Activated CD8-positive, alpha-beta T cell treated with anti-CD3 and anti-CD28 coated beads, Interleukin-2, amount 10 ng/mL, durations not matched to agents 7 days and 5 days (primary cell): ENCODE measurements at regions not wholly inside any gene's neighbourhood (a gene's known extent, or its start where the extent isn't known, plus 50 kb on each side); places are given as distances from the start of the nearest gene placed in this dataset.

Experiments used
- ATAC-seq: fragments of 150-1000 bp; cut with Tn5 transposase; one replicate; pipeline ENCODE4 v1.10.0; 2021; ENCODE audit warnings: moderate library complexity
- CTCF ChIA-PET: fragments of 350-600 bp; sonication (Branson Sonifier 250); formaldehyde crosslinking; loops from one replicate; lab custom pipeline; 2021; ENCODE audit warnings: antibody characterized with exemption; lab: Charles Lee
- POLR2A ChIA-PET: fragments of 350-600 bp; sonication (Branson Sonifier 250); formaldehyde crosslinking; loops from one replicate; lab custom pipeline; 2021; ENCODE audit warnings: antibody characterized with exemption; lab: Charles Lee
- DNase-seq: peaks from one replicate; pipeline ENCODE4 v3.0.0-alpha.2; 2020
- H3K27ac Mint-ChIP-seq: one replicate; pipeline ENCODE4 v1.8.0; 2021; ENCODE audit warnings: mild to moderate bottlenecking, mixed read lengths
- H3K27me3 Mint-ChIP-seq: one replicate; pipeline ENCODE4 v1.8.0; 2021; ENCODE audit warnings: low read depth, mixed read lengths
- H3K36me3 Mint-ChIP-seq: one replicate; pipeline ENCODE4 v1.8.0; 2021; ENCODE audit warnings: low read depth, mixed read lengths
- H3K4me1 Mint-ChIP-seq: one replicate; pipeline ENCODE4 v1.8.0; 2021; ENCODE audit warnings: low read depth, mixed read lengths
- H3K4me3 Mint-ChIP-seq: one replicate; pipeline ENCODE4 v1.8.0; 2021; ENCODE audit warnings: mild to moderate bottlenecking, mixed read lengths
- H3K9me3 Mint-ChIP-seq: one replicate; pipeline ENCODE4 v1.8.0; 2022; ENCODE audit warnings: mixed read lengths; ENCODE audit not compliant: insufficient read depth

- Mint-ChIP-seq H3K27ac (no peak overlapping the region), H3K9me3 (no peaks in the 10 kb centered on the region), H3K27me3 (peaks cover 11% of the 10 kb centered on the region), H3K4me3 (no peak overlapping the region), H3K4me1 (no peaks in the 10 kb centered on the region), H3K36me3 (no peaks in the 10 kb centered on the region)
- POLR2A ChIA-PET = no interaction called here
- DNase-seq (no peak), ATAC-seq (no peak)
- CTCF ChIA-PET = no interaction called here
Observed at GRCh38 chr6:145034664-145035063, 700.7 kb downstream of the EPM2A start.

- Mint-ChIP-seq H3K4me3 (no peak overlapping the region), H3K27ac (no peak overlapping the region), H3K27me3 (peaks cover 11% of the 10 kb centered on the region), H3K36me3 (no peaks in the 10 kb centered on the region), H3K9me3 (no peaks in the 10 kb centered on the region), H3K4me1 (no peaks in the 10 kb centered on the region)
- POLR2A ChIA-PET = no interaction called here
- no peak for DNase-seq
- no peak for ATAC-seq
- CTCF ChIA-PET = no interaction called here
Observed at GRCh38 chr6:145036236-145036635, 699.1 kb downstream of the EPM2A start.

- no peaks in the 10 kb centered on the region for H3K9me3 Mint-ChIP-seq
- POLR2A ChIA-PET = no interaction called here
- no peak overlapping the region for H3K4me3 Mint-ChIP-seq
- peaks cover 9% of the 10 kb centered on the region for H3K27me3 Mint-ChIP-seq
- no peak overlapping the region for H3K27ac Mint-ChIP-seq
- DNase-seq = no peak
- no peaks in the 10 kb centered on the region for H3K4me1 Mint-ChIP-seq
- H3K36me3 Mint-ChIP-seq = no peaks in the 10 kb centered on the region
- CTCF ChIA-PET = no interaction called here
- ATAC-seq = no peak
Observed at GRCh38 chr6:145036848-145037567, 698.3 kb downstream of the EPM2A start.

GRCh38 chr6:145042559-145042958 lies 692.8 kb downstream of the EPM2A start:
- CTCF ChIA-PET = no interaction called here
- H3K27ac Mint-ChIP-seq = no peak overlapping the region
- no peaks in the 10 kb centered on the region for H3K9me3 Mint-ChIP-seq
- no peak overlapping the region for H3K4me3 Mint-ChIP-seq
- no peaks in the 10 kb centered on the region for H3K4me1 Mint-ChIP-seq
- H3K36me3 Mint-ChIP-seq = no peaks in the 10 kb centered on the region
- H3K27me3 Mint-ChIP-seq = peaks cover 2% of the 10 kb centered on the region
- DNase-seq (no peak), ATAC-seq (no peak)
- POLR2A ChIA-PET = no interaction called here

GRCh38 chr6:145043926-145044500 lies 691.3 kb downstream of the EPM2A start:
- no peak for ATAC-seq
- Mint-ChIP-seq H3K27ac (no peak overlapping the region), H3K4me1 (no peaks in the 10 kb centered on the region), H3K27me3 (peaks cover 2% of the 10 kb centered on the region), H3K9me3 (no peaks in the 10 kb centered on the region), H3K36me3 (no peaks in the 10 kb centered on the region), H3K4me3 (no peak overlapping the region)
- DNase-seq = no peak
- ChIA-PET CTCF (interaction anchor here (1.4 kb wide), 1 partner anchor 17 kb away, joined by 4 read pairs; no protein-coding TSS in a partner anchor), POLR2A (no interaction called here)

GRCh38 chr6:145044641-145045246 lies 690.6 kb downstream of the EPM2A start:
- H3K9me3 Mint-ChIP-seq = no peaks in the 10 kb centered on the region
- DNase-seq (no peak), ATAC-seq (no peak)
- H3K27ac Mint-ChIP-seq = no peak overlapping the region
- H3K36me3 Mint-ChIP-seq = no peaks in the 10 kb centered on the region
- ChIA-PET POLR2A (no interaction called here), CTCF (interaction anchor here (1.4 kb wide), 1 partner anchor 17 kb away, joined by 4 read pairs; no protein-coding TSS in a partner anchor)
- H3K27me3 Mint-ChIP-seq = peaks cover 4% of the 10 kb centered on the region
- no peak overlapping the region for H3K4me3 Mint-ChIP-seq
- no peaks in the 10 kb centered on the region for H3K4me1 Mint-ChIP-seq

GRCh38 chr6:145045582-145045981 lies 689.7 kb downstream of the EPM2A start:
- H3K27ac Mint-ChIP-seq = no peak overlapping the region
- H3K27me3 Mint-ChIP-seq = peaks cover 4% of the 10 kb centered on the region
- no peak for ATAC-seq
- H3K4me1 Mint-ChIP-seq = no peaks in the 10 kb centered on the region
- H3K4me3 Mint-ChIP-seq = no peak overlapping the region
- DNase-seq = no peak
- H3K9me3 Mint-ChIP-seq = no peaks in the 10 kb centered on the region
- POLR2A ChIA-PET = no interaction called here
- CTCF ChIA-PET = no interaction called here
- no peaks in the 10 kb centered on the region for H3K36me3 Mint-ChIP-seq

GRCh38 chr6:145047891-145048290 lies 687.4 kb downstream of the EPM2A start:
- peaks cover 4% of the 10 kb centered on the region for H3K27me3 Mint-ChIP-seq
- ChIA-PET POLR2A (no interaction called here), CTCF (no interaction called here)
- no peaks in the 10 kb centered on the region for H3K36me3 Mint-ChIP-seq
- H3K4me1 Mint-ChIP-seq = no peaks in the 10 kb centered on the region
- H3K4me3 Mint-ChIP-seq = no peak overlapping the region
- H3K27ac Mint-ChIP-seq = no peak overlapping the region
- no peaks in the 10 kb centered on the region for H3K9me3 Mint-ChIP-seq
- no peak for ATAC-seq
- DNase-seq = no peak

GRCh38 chr6:145051661-145052060 lies 683.7 kb downstream of the EPM2A start:
- ChIA-PET POLR2A (no interaction called here), CTCF (no interaction called here)
- Mint-ChIP-seq H3K4me1 (no peaks in the 10 kb centered on the region), H3K36me3 (no peaks in the 10 kb centered on the region), H3K9me3 (no peaks in the 10 kb centered on the region), H3K27ac (no peak overlapping the region), H3K27me3 (peaks cover 2% of the 10 kb centered on the region), H3K4me3 (no peak overlapping the region)
- ATAC-seq = no peak
- DNase-seq = no peak

- CTCF ChIA-PET = no interaction called here
- no peak overlapping the region for H3K27ac Mint-ChIP-seq
- POLR2A ChIA-PET = no interaction called here
- H3K36me3 Mint-ChIP-seq = no peaks in the 10 kb centered on the region
- no peak for ATAC-seq
- H3K9me3 Mint-ChIP-seq = no peaks in the 10 kb centered on the region
- no peaks in the 10 kb centered on the region for H3K4me1 Mint-ChIP-seq
- no peaks in the 10 kb centered on the region for H3K27me3 Mint-ChIP-seq
- no peak overlapping the region for H3K4me3 Mint-ChIP-seq
- no peak for DNase-seq
Observed at GRCh38 chr6:145055567-145055966, 679.8 kb downstream of the EPM2A start.

- ChIA-PET CTCF (no interaction called here), POLR2A (no interaction called here)
- DNase-seq (no peak), ATAC-seq (no peak)
- Mint-ChIP-seq H3K4me1 (no peaks in the 10 kb centered on the region), H3K4me3 (no peak overlapping the region), H3K9me3 (no peaks in the 10 kb centered on the region), H3K27ac (no peak overlapping the region), H3K27me3 (peaks cover 8% of the 10 kb centered on the region), H3K36me3 (no peaks in the 10 kb centered on the region)
Observed at GRCh38 chr6:145060714-145061113, 674.6 kb downstream of the EPM2A start.

- H3K27me3 Mint-ChIP-seq = peaks cover 12% of the 10 kb centered on the region
- H3K9me3 Mint-ChIP-seq = no peaks in the 10 kb centered on the region
- H3K4me1 Mint-ChIP-seq = no peaks in the 10 kb centered on the region
- DNase-seq (no peak), ATAC-seq (no peak)
- ChIA-PET POLR2A (no interaction called here), CTCF (no interaction called here)
- no peak overlapping the region for H3K4me3 Mint-ChIP-seq
- H3K27ac Mint-ChIP-seq = no peak overlapping the region
- H3K36me3 Mint-ChIP-seq = no peaks in the 10 kb centered on the region
Observed at GRCh38 chr6:145063091-145063490, 672.2 kb downstream of the EPM2A start.
